ENCODE measurements at regions not wholly inside any gene's neighbourhood (a gene's known extent, or its start where the extent isn't known, plus 50 kb on each side); places are given as distances from the start of the nearest gene placed in this dataset.

DNA sequence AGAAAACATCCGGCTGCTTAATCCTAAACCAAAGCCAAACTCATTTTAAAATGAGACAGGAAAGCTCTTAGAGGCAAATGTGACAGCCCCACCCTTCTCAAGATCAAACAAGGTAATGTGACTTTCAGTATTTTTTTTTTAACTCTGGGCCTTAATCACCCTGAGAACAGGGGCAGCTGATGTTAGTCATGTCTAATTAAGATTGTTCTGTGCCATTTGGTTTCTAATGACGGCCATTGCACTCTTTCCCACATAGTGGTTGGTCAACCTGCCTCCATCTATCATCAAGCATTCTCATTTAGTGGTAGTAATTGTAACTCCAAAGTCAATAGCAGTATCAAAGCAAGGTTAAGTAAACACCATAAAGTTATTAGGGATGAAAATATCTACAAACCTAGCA lies 191.6 kb upstream of the EXOC2 start:
- TF ChIP-seq SIN3A (IDR thresholded peaks at IDR 0.05; ENCODE audit: borderline replicate concordance, insufficient read depth, low read length) (no peak), POLR2AphosphoS5 (IDR thresholded peaks at IDR 0.05; ENCODE audit: low read depth, low read length) (no peak), TAF1 (IDR thresholded peaks at IDR 0.05; ENCODE audit: borderline replicate concordance, insufficient read depth, low read length) (no peak), FOXP2 (optimal IDR thresholded peaks at IDR 0.05; ENCODE audit: borderline replicate concordance, extremely low read depth, extremely low read length, insufficient read depth) (no peak)
- TF ChIP-seq, protein P1, sequence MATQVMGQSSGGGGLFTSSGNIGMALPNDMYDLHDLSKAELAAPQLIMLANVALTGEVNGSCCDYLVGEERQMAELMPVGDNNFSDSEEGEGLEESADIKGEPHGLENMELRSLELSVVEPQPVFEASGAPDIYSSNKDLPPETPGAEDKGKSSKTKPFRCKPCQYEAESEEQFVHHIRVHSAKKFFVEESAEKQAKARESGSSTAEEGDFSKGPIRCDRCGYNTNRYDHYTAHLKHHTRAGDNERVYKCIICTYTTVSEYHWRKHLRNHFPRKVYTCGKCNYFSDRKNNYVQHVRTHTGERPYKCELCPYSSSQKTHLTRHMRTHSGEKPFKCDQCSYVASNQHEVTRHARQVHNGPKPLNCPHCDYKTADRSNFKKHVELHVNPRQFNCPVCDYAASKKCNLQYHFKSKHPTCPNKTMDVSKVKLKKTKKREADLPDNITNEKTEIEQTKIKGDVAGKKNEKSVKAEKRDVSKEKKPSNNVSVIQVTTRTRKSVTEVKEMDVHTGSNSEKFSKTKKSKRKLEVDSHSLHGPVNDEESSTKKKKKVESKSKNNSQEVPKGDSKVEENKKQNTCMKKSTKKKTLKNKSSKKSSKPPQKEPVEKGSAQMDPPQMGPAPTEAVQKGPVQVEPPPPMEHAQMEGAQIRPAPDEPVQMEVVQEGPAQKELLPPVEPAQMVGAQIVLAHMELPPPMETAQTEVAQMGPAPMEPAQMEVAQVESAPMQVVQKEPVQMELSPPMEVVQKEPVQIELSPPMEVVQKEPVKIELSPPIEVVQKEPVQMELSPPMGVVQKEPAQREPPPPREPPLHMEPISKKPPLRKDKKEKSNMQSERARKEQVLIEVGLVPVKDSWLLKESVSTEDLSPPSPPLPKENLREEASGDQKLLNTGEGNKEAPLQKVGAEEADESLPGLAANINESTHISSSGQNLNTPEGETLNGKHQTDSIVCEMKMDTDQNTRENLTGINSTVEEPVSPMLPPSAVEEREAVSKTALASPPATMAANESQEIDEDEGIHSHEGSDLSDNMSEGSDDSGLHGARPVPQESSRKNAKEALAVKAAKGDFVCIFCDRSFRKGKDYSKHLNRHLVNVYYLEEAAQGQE (IDR thresholded peaks at IDR 0.05; ENCODE audit: insufficient read depth in 1 of 2, low read depth in 2 of 2, low read length in 2 of 2) = no peak

DNA sequence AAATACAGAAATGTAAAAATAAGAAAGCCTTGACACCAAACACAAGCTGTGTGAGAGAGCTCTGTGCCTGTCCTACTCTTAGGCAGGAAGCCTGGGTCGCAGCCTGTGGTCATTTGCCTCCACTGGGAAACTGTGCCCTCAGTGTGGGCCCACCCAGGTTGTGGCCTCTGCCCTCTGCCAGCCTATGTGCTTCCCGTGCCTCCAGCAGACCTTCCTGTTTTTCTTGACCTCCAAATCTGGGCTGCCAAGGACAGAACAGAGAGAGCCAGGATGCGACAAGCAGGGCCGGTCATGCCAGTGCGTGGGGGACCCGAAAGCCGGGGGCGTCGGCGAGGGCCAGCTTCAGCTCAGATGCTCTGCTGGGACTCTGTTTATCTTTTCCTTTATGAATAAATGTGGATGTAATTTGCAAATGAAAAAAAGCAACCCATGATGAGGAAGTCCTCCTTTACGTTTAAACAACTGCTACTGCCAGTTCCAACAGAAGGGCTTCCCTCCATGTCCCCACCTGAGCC lies 189.2 kb upstream of the EXOC2 start:
- TF ChIP-seq POLR2AphosphoS5 (IDR thresholded peaks at IDR 0.05; ENCODE audit: low read depth, low read length) (no peak), FOXP2 (optimal IDR thresholded peaks at IDR 0.05; ENCODE audit: borderline replicate concordance, extremely low read depth, extremely low read length, insufficient read depth) (no peak), TAF1 (IDR thresholded peaks at IDR 0.05; ENCODE audit: borderline replicate concordance, insufficient read depth, low read length) (no peak), SIN3A (IDR thresholded peaks at IDR 0.05; ENCODE audit: borderline replicate concordance, insufficient read depth, low read length) (no peak)
- TF ChIP-seq, protein P1 (IDR thresholded peaks at IDR 0.05; ENCODE audit: insufficient read depth in 1 of 2, low read depth in 2 of 2, low read length in 2 of 2) = no peak

DNA sequence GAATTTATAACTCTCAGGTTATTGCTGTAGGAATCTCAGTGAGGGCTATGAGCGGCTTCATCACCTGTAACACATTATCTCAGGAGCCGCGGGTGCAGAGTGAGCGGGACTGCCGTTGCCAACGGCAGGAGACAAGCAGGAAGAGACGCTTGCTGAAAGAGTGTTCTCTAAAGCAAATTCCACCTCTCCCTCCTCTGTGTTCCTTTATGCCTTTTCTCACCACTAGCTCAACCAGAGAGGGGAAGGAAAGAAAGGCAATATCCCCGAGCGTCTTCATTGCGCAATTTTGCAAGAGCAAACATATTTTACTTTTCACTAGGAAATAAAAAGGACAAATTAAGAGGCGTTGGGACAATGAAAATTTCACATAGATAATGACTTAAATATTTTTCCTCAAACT lies 185.2 kb upstream of the EXOC2 start:
- TF ChIP-seq, protein P1 (IDR thresholded peaks at IDR 0.05; ENCODE audit: insufficient read depth in 1 of 2, low read depth in 2 of 2, low read length in 2 of 2) = no peak
- TF ChIP-seq POLR2AphosphoS5 (IDR thresholded peaks at IDR 0.05; ENCODE audit: low read depth, low read length) = no peak
- no peak for TF ChIP-seq FOXP2 (optimal IDR thresholded peaks at IDR 0.05; ENCODE audit: borderline replicate concordance, extremely low read depth, extremely low read length, insufficient read depth)
- no peak for TF ChIP-seq SIN3A (IDR thresholded peaks at IDR 0.05; ENCODE audit: borderline replicate concordance, insufficient read depth, low read length)
- no peak for TF ChIP-seq TAF1 (IDR thresholded peaks at IDR 0.05; ENCODE audit: borderline replicate concordance, insufficient read depth, low read length)

DNA sequence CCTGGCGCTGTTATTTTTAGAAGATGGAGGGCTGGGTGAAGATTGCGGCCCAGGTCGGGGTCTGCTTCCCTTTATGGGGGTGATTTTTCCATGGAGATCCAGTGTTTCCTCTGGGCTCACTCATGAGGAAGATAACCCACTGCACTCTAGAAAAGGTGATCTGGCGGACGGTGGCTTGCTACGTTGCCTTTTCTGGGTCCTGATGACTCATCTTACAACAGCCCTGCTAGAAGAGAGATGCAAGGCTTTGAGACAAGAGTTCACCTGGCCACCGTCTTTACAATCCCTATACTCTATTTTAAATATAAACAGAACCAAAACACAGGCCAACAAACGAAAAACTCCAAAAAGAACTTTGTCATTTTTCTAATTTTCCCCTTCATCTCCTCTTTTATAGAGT lies 182.1 kb upstream of the EXOC2 start:
- TF ChIP-seq, protein P1 (IDR thresholded peaks at IDR 0.05; ENCODE audit: insufficient read depth in 1 of 2, low read depth in 2 of 2, low read length in 2 of 2) = no peak
- TF ChIP-seq SIN3A (IDR thresholded peaks at IDR 0.05; ENCODE audit: borderline replicate concordance, insufficient read depth, low read length) (no peak), FOXP2 (optimal IDR thresholded peaks at IDR 0.05; ENCODE audit: borderline replicate concordance, extremely low read depth, extremely low read length, insufficient read depth) (no peak), TAF1 (IDR thresholded peaks at IDR 0.05; ENCODE audit: borderline replicate concordance, insufficient read depth, low read length) (no peak), POLR2AphosphoS5 (IDR thresholded peaks at IDR 0.05; ENCODE audit: low read depth, low read length) (no peak)
